Fibroblast of mammary gland (primary cell): ENCODE measurements at regions not wholly inside any gene's neighbourhood (a gene's known extent, or its start where the extent isn't known, plus 50 kb on each side); places are given as distances from the start of the nearest gene placed in this dataset.

ENCODE experiments used
- DNase-seq: peaks from one replicate; pipeline ENCODE4 v3.0.0-alpha.2; 2010; ENCODE audit warnings: low read depth
- H3K4me3 ChIP-seq: 2 replicates; pipeline ENCODE4 v1.5.1; 2011; ENCODE audit warnings: low read depth, mild to moderate bottlenecking, low read length, moderate library complexity; ENCODE audit not compliant: control insufficient read depth
- CTCF ChIP-seq: conservative IDR thresholded peaks from 2 replicates; pipeline ENCODE4 v1.5.1; 2011; ENCODE audit warnings: low read depth, low read length, inconsistent platforms; ENCODE audit not compliant: control insufficient read depth, insufficient read depth

- TF ChIP-seq CTCF, result no peak
- no peak overlapping the region for H3K4me3 ChIP-seq
- no peak for DNase-seq
Observed at GRCh38 chr1:30040081-30041019, 683.0 kb downstream of the MATN1 start.

GRCh38 chr1:30039354-30040080 lies 683.9 kb downstream of the MATN1 start:
- DNase-seq, result no peak
- TF ChIP-seq CTCF, result no peak
- no peak overlapping the region for H3K4me3 ChIP-seq

- H3K4me3 ChIP-seq, result no peak overlapping the region
- TF ChIP-seq CTCF, result no peak
- DNase-seq, result no peak
Observed at GRCh38 chr1:30038134-30039025, 685.0 kb downstream of the MATN1 start.

- no peak for DNase-seq
- TF ChIP-seq CTCF, result no peak
- H3K4me3 ChIP-seq, result no peak overlapping the region
Observed at GRCh38 chr1:30037251-30038118, 685.9 kb downstream of the MATN1 start.

- no peak for DNase-seq
- no peak for TF ChIP-seq CTCF
- H3K4me3 ChIP-seq, result no peak overlapping the region
Observed at GRCh38 chr1:30036666-30037065, 686.7 kb downstream of the MATN1 start.
